Gastroesophageal sphincter (tissue), 4 donors: ENCODE measurements at regions not wholly inside any gene's neighbourhood (a gene's known extent, or its start where the extent isn't known, plus 50 kb on each side); places are given as distances from the start of the nearest gene placed in this dataset.
A peak's percentile ranks its signal among the peaks of the same experiment; 100 is the strongest.

Experiments
- ATAC-seq: fragments of 150-250 bp; one replicate; pipeline ENCODE4 v1.9.1; 2016; ENCODE audit warnings: mild to moderate bottlenecking, moderate library complexity
- H3K27ac ChIP-seq, 4 donors: fragments of 200-600 bp; sonication (generic) in 3 of 4; 1 replicate in 3 of 4; 2 replicates in 1 of 4; pipeline ENCODE4 v1.5.1; 2016 to 2019
- H3K27me3 ChIP-seq: fragments of 200-600 bp; sonication (generic); one replicate; pipeline ENCODE4 v1.5.1; 2019
- H3K36me3 ChIP-seq, 2 donors: fragments of 200-600 bp; sonication (generic); one replicate each; pipeline ENCODE4 v1.5.1; 2019; ENCODE audit warnings: control low read depth in 1 of 2
- H3K4me1 ChIP-seq, 3 donors: fragments of 200-600 bp; sonication (generic); 1 replicate in 2 of 3; 2 replicates in 1 of 3; pipeline ENCODE4 v1.5.1; 2016 to 2019; ENCODE audit warnings: control low read depth in 2 of 3
- H3K4me3 ChIP-seq, 2 donors: fragments of 200-600 bp; sonication (generic); one replicate each; pipeline ENCODE4 v1.5.1; 2019; ENCODE audit warnings: mild to moderate bottlenecking in 1 of 2, moderate library complexity in 1 of 2
- H3K9me3 ChIP-seq, 3 donors: fragments of 200-600 bp; sonication (generic); one replicate each; pipeline ENCODE4 v1.5.1; 2017 to 2019; ENCODE audit warnings: control low read depth in 2 of 3
- EP300 ChIP-seq: sonication (generic); formaldehyde crosslinking; IDR thresholded peaks from one replicate; pipeline ENCODE4 v1.6.1; 2017; ENCODE audit warnings: antibody characterized with exemption, mild to moderate bottlenecking
- POLR2A ChIP-seq, 2 donors: fragments of 450-650 bp; IDR thresholded peaks; one replicate each; pipeline ENCODE4 v1.6.1; 2017; ENCODE audit warnings: antibody characterized with exemption in 2 of 2, mild to moderate bottlenecking in 2 of 2, moderate library complexity in 1 of 2
- POLR2AphosphoS5 ChIP-seq: sonication (generic); formaldehyde crosslinking; IDR thresholded peaks from one replicate; pipeline ENCODE4 v1.6.1; 2017; ENCODE audit warnings: antibody characterized with exemption
- WGBS, 2 donors: methylation state at CpG; one replicate each; pipeline ENCODE4 v1.1.5; 2018; ENCODE audit warnings: low coverage in 1 of 2; 5-methylcytosine and 5-hydroxymethylcytosine counted together
- TF ChIP-seq, protein P1 (sequence below), 4 experiments: fragments of 200-600 bp in 2 of 4; fragments of 450-650 bp in 2 of 4; sonication (generic) in 1 of 4; IDR thresholded peaks; one replicate each; pipeline ENCODE4 v1.5.1; 2017 to 2019; ENCODE audit warnings: antibody characterized with exemption in 4 of 4, mild to moderate bottlenecking in 2 of 4, moderate library complexity in 2 of 4

GRCh38 chr3:178060407-178060806, 475.8 kb upstream of the KCNMB2 start:
- TF ChIP-seq, protein P1, sequence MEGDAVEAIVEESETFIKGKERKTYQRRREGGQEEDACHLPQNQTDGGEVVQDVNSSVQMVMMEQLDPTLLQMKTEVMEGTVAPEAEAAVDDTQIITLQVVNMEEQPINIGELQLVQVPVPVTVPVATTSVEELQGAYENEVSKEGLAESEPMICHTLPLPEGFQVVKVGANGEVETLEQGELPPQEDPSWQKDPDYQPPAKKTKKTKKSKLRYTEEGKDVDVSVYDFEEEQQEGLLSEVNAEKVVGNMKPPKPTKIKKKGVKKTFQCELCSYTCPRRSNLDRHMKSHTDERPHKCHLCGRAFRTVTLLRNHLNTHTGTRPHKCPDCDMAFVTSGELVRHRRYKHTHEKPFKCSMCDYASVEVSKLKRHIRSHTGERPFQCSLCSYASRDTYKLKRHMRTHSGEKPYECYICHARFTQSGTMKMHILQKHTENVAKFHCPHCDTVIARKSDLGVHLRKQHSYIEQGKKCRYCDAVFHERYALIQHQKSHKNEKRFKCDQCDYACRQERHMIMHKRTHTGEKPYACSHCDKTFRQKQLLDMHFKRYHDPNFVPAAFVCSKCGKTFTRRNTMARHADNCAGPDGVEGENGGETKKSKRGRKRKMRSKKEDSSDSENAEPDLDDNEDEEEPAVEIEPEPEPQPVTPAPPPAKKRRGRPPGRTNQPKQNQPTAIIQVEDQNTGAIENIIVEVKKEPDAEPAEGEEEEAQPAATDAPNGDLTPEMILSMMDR (IDR thresholded peaks at IDR 0.05): no peak
- TF ChIP-seq POLR2AphosphoS5: peak; percentile 21
- H3K9me3 ChIP-seq: no peaks in the 10 kb centered on the region
- H3K4me3 ChIP-seq: no peak overlapping the region
- WGBS, 2 donors: 0 to 28% methylated on average over 2 of the region's 2 CpGs
- H3K36me3 ChIP-seq: no peaks in the 10 kb centered on the region
- H3K27me3 ChIP-seq: no peaks in the 10 kb centered on the region
- peak overlapping the region; percentile 56 to 69 (median 64) for H3K27ac ChIP-seq
- peak; percentile 85 for ATAC-seq
- H3K4me1 ChIP-seq: peaks cover 9 to 33% (median 12%) of the 10 kb centered on the region in 3 donors

- TF ChIP-seq, protein P1 (IDR thresholded peaks at IDR 0.05): no peak
- TF ChIP-seq POLR2A (IDR thresholded peaks at IDR 0.05) (no peak), POLR2AphosphoS5 (no peak)
- WGBS, 2 donors: 86% methylated on average over 1 of the region's 1 CpG
- Histone ChIP-seq H3K27ac (no peak overlapping the region), H3K9me3 (no peaks in the 10 kb centered on the region), H3K4me1 (peaks cover 9 to 33% (median 12%) of the 10 kb centered on the region in 3 donors), H3K27me3 (no peaks in the 10 kb centered on the region), H3K36me3 (no peaks in the 10 kb centered on the region), H3K4me3 (no peak overlapping the region)
- ATAC-seq: no peak
These were observed 474.1 kb upstream of the KCNMB2 start for GRCh38 chr3:178062126-178062525.

- H3K36me3 ChIP-seq: no peaks in the 10 kb centered on the region
- ATAC-seq: no peak
- no peak overlapping the region for H3K4me3 ChIP-seq
- no peaks in the 10 kb centered on the region for H3K9me3 ChIP-seq
- no peak for TF ChIP-seq EP300
- TF ChIP-seq, protein P1 (IDR thresholded peaks at IDR 0.05): no peak
- peaks cover 9 to 38% (median 12%) of the 10 kb centered on the region in 3 donors for H3K4me1 ChIP-seq
- no peak overlapping the region for H3K27ac ChIP-seq
- 50 to 56% methylated on average over 1 of the region's 1 CpG for WGBS, 2 donors
- no peaks in the 10 kb centered on the region for H3K27me3 ChIP-seq
These were observed 472.8 kb upstream of the KCNMB2 start for GRCh38 chr3:178063461-178063860.

DNA sequence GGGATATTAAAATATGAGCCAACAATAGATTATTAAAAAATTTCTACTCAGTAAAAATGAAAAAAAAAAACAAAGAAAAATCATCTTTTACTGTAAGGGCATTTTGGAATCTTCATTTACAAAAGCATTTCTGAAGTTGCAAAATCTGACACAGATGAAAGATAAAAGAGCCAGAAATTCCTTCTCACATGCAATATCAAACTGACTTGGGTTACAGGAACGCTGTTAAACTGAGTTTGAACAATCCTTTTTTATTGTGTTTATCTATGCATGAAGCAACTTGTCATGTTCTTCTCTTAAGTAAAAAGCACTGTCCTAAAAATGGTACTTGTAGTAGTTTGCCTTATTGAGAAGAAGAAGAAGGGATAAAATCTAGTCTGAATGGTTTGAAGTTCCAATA, 468.5 kb upstream of the KCNMB2 start:
- 33 to 60% methylated on average over 1 of the region's 1 CpG for WGBS, 2 donors
- no peak for TF ChIP-seq POLR2A (IDR thresholded peaks at IDR 0.05)
- TF ChIP-seq, protein P1 (IDR thresholded peaks at IDR 0.05): no peak
- TF ChIP-seq POLR2AphosphoS5: no peak
- TF ChIP-seq EP300: no peak
- H3K4me3 ChIP-seq: no peak overlapping the region
- ATAC-seq: no peak
- no peak overlapping the region for H3K27ac ChIP-seq
- peaks cover 5 to 31% (median 9%) of the 10 kb centered on the region in 3 donors for H3K4me1 ChIP-seq
- no peaks in the 10 kb centered on the region for H3K9me3 ChIP-seq
- no peaks in the 10 kb centered on the region for H3K36me3 ChIP-seq
- H3K27me3 ChIP-seq: no peaks in the 10 kb centered on the region

GRCh38 chr3:178072391-178073305, 463.6 kb upstream of the KCNMB2 start:
- Histone ChIP-seq H3K9me3 (no peaks in the 10 kb centered on the region), H3K36me3 (no peaks in the 10 kb centered on the region), H3K27me3 (no peaks in the 10 kb centered on the region), H3K4me3 (no peak overlapping the region), H3K27ac (peak overlapping the region; percentile 35 to 65 (median 46)), H3K4me1 (peaks cover 10 to 49% (median 10%) of the 10 kb centered on the region in 3 donors)
- 21 to 28% methylated on average over 7 of the region's 7 CpGs for WGBS, 2 donors
- peak; percentile 36 for ATAC-seq
- no peak for TF ChIP-seq POLR2AphosphoS5
- TF ChIP-seq, protein P1 (IDR thresholded peaks at IDR 0.05): no peak
- TF ChIP-seq POLR2A (IDR thresholded peaks at IDR 0.05): no peak
- no peak for TF ChIP-seq EP300
